ENCODE measurements at regions not wholly inside any gene's neighbourhood (a gene's known extent, or its start where the extent isn't known, plus 50 kb on each side); places are given as distances from the start of the nearest gene placed in this dataset.

GRCh38 chr2:77831471-77831870 lies 309.3 kb upstream of the LRRTM4 start (continued):
- TF ChIP-seq CBFB (CRISPR knock-in tag; IDR thresholded peaks at IDR 0.05; ENCODE audit: low read depth) (no peak), IRF1 (CRISPR knock-in tag; IDR thresholded peaks at IDR 0.05) (no peak), ZBTB43 (CRISPR knock-in tag; IDR thresholded peaks at IDR 0.05) (no peak), SP1 (CRISPR knock-in tag; conservative IDR thresholded peaks at IDR 0.05) (no peak), SMAD4 (CRISPR knock-in tag; IDR thresholded peaks at IDR 0.05) (no peak), CDX4 (CRISPR knock-in tag; IDR thresholded peaks at IDR 0.05; ENCODE audit: borderline replicate concordance) (no peak), SMAD3 (CRISPR knock-in tag; IDR thresholded peaks at IDR 0.05; ENCODE audit: borderline replicate concordance) (no peak), AR (CRISPR knock-in tag; IDR thresholded peaks at IDR 0.05) (no peak), OVOL2 (CRISPR knock-in tag; IDR thresholded peaks at IDR 0.05; ENCODE audit: borderline replicate concordance) (no peak)

- DNase-seq (ENCODE audit: low spot score) = no peak
- ATAC-seq = no peak
- Mint-ChIP-seq H3K27ac (no peak overlapping the region), H3K27me3 (ENCODE audit: low read depth) (peaks cover 2% of the 10 kb centered on the region; the same call in 1 of the 2 replicates), H3K9me3 (peaks cover 66% of the 10 kb centered on the region), H3K4me1 (peaks cover 19% of the 10 kb centered on the region), H3K36me3 (peaks cover 56% of the 10 kb centered on the region), H3K4me3 (no peak overlapping the region)
- TF ChIP-seq ESRRA (CRISPR knock-in tag; IDR thresholded peaks at IDR 0.05; ENCODE audit: borderline replicate concordance) (no peak), ZMAT4 (CRISPR knock-in tag; IDR thresholded peaks at IDR 0.05) (no peak), ZSCAN18 (CRISPR knock-in tag; IDR thresholded peaks at IDR 0.05) (no peak), HMGXB4 (CRISPR knock-in tag; IDR thresholded peaks at IDR 0.05) (no peak), ZNF396 (CRISPR knock-in tag; IDR thresholded peaks at IDR 0.05; ENCODE audit: borderline replicate concordance) (no peak), RORB (CRISPR knock-in tag; IDR thresholded peaks at IDR 0.05) (no peak), ZNF416 (CRISPR knock-in tag; IDR thresholded peaks at IDR 0.05) (no peak), HMGA2 (CRISPR knock-in tag; IDR thresholded peaks at IDR 0.05) (no peak)
- ChIA-PET CTCF (no interaction called here), POLR2A (no interaction called here)
Measured at GRCh38 chr2:77831898-77832297, 309.7 kb upstream of the LRRTM4 start.
